Ammon's horn (tissue), 1 donor: ENCODE measurements at regions not wholly inside any gene's neighbourhood (a gene's known extent, or its start where the extent isn't known, plus 50 kb on each side); places are given as distances from the start of the nearest gene placed in this dataset.
"Not testable (repeated sequence)": the region's sequence is repeated elsewhere in the genome, so short reads cannot be mapped to it uniquely, and the experiment has no call there.

ENCODE experiments used
- DNase-seq: peaks from one replicate; pipeline ENCODE4 v3.0.0-alpha.2; 2016; ENCODE audit warnings: low spot score

GRCh38 chrX:131893857-131894256 lies 129.2 kb upstream of the STK26 start:
- DNase-seq: not testable (repeated sequence)

- DNase-seq: no peak
Measured at GRCh38 chrX:131894995-131895394, 128.1 kb upstream of the STK26 start.

GRCh38 chrX:131895807-131896206 lies 127.3 kb upstream of the STK26 start:
- no peak for DNase-seq

- no peak for DNase-seq
Measured at GRCh38 chrX:131901546-131901945, 121.6 kb upstream of the STK26 start.

GRCh38 chrX:131907488-131908314 lies 115.4 kb upstream of the STK26 start:
- no peak for DNase-seq

GRCh38 chrX:131910586-131910985 lies 112.5 kb upstream of the STK26 start:
- peak; percentile 2 for DNase-seq

GRCh38 chrX:131915488-131915887 lies 107.6 kb upstream of the STK26 start:
- DNase-seq: no peak

GRCh38 chrX:131917588-131917987 lies 105.5 kb upstream of the STK26 start:
- no peak for DNase-seq

- no peak for DNase-seq
Measured at GRCh38 chrX:131918839-131919238, 104.3 kb upstream of the STK26 start.

GRCh38 chrX:131923614-131924250 lies 99.4 kb upstream of the STK26 start:
- no peak for DNase-seq

- DNase-seq: no peak
Measured at GRCh38 chrX:131938749-131939148, 84.4 kb upstream of the STK26 start.

- no peak for DNase-seq
Measured at GRCh38 chrX:131942034-131942433, 81.1 kb upstream of the STK26 start.

- no peak for DNase-seq
Measured at GRCh38 chrX:131944936-131945902, 77.9 kb upstream of the STK26 start.

GRCh38 chrX:131951166-131951565 lies 71.9 kb upstream of the STK26 start:
- DNase-seq: no peak

- no peak for DNase-seq
Measured at GRCh38 chrX:131955099-131955777, 67.9 kb upstream of the STK26 start.

GRCh38 chrX:131958724-131959123 lies 64.4 kb upstream of the STK26 start:
- no peak for DNase-seq

- DNase-seq: no peak
Measured at GRCh38 chrX:131970347-131970746, 52.8 kb upstream of the STK26 start.
